Activated T-cell treated with anti-CD3 and anti-CD28 coated beads for 4 hours (primary cell): ENCODE measurements at regions not wholly inside any gene's neighbourhood (a gene's known extent, or its start where the extent isn't known, plus 50 kb on each side); places are given as distances from the start of the nearest gene placed in this dataset.

ENCODE experiments used
- DNase-seq: peaks from one replicate; pipeline ENCODE4 v3.0.0-alpha.2; 2020

DNA sequence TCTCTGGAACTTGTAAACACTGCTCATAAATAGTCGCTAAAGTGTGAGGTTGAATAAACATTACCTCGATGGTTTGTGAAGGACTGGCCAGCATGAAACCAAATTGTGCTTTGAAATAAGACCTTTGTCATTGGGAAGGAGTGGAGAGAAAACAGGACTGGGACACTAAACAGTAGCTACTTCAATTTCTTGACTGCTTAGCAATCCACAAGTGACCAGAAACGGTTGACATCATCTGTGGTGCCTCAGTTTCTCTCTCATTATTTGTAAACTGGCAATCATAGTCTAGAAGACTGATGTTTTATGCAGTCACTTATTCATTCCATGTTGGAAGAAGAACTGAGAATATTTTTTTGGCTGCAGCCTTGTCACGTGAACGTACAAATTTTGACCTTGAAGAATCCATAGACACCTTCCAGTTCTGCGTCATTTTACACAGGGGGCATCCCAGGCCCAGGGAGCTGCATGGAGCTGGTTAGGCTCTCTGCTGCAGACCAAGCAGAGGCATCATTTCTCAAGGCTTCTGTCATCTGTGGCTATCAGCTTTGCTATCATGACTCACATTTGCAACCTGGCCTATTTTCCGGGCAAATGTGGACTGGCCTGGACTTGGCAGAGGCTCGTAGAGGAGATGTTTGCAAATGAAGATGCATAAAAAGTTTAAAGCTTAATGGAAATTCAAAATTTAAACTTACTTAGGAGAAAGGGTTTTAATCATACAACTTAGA is 391.8 kb downstream of the FGF9 start:
- DNase-seq = no peak

DNA sequence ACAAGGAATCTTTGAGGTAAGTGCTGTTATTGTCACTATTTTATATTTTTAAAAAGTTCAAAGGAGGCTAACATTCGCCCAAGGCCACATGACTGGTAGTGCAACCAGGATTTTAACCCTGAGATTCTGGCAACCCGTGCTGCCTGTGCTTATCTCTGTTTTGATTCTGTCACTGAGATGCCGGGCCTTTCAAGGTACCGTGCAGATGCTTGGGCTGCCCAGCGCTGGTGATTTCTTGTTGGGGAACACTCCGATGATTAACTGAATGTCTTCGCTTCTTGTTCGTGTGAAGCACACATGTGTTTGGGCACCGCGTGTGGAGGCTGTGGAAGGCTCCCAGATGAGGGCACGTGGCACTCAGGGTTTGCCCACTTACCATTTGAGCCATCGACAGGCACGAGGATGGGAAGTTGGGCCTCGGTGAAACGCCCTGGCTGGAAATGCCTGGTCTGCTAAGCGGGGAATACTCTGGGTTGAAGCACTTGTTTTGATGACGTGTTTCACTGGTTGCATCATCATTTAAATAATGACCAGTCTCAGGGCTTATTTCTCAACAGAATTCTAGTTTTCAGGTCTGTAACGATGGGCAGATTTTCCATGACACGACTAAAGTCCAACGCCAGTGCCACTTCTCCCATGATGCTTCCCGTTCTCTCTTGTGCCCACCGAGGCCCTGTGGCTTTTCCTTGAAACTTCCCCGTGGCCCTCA is 392.7 kb downstream of the FGF9 start:
- no peak for DNase-seq

DNA sequence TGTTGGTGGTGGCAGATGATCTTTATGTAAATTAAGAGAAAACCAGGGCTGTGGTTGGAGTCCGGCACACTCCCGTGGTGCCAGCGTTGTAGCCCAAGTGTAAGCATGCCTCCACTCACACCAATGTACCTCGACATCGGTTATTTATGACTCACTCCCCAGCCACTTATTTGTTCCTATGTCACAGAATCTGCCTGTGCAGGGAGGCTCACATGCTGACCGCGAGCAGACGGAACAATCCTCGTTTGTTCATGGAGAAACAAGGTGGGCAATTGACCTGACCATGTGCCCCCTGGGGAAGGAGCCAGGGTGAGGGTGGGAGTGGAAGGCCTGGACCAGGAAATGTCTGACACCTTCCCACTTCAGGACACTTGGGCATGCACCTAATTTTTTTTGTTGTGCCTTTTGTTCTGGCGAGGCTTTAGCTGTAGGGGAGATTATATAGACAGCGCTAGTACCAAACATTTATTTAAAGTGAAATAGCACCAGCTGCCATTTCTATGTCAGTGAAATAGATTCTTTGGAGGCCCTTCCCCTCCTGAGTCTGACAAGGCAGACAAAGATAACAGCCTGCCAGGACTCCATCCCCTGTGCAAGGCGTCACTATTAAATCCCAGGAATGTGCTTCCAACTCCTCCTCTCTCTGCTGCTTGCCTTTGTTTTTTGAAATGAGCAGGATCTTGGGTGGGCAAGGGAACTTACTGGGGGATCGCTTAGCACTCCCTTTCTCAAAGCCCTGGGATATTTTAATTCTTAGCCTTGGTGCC is 394.2 kb downstream of the FGF9 start:
- DNase-seq = no peak

DNA sequence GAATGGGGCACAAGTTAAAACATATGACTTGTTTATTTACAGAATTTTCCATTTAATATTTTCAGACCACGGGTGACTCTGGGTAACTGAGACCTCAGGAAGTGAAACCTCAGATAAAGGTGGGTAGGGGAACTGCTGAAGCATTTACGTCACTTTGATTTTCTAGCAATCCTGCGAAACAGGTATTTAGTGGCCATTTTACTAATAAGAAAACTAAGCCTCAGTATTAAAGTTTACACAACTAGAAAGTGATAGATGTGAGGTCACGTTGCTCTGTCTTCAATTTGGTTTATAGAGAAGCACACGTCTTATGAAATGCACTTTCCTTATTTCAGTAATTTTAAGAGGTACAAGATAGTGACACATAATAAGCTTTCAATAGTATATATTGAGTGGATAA is 402.8 kb downstream of the FGF9 start:
- DNase-seq = no peak

DNA sequence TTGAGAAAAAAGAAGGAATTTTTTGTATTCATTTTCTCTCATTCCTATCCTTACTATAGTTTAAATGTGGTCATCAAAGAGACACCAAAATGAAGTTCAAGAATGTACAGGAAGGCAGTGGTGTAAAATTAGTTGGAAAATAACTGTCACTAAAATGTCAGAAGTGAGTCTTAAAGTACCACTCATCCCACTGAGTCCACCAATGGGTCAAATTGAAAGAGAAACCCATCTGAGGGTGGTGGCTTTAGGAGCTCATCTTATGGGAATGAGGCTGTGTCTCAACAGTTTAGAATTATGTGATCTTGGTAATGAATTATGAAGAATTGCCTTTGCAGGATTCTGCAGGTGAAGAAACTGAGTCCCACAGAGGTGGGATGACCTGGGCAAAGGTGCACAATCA is 403.5 kb downstream of the FGF9 start:
- DNase-seq = no peak

DNA sequence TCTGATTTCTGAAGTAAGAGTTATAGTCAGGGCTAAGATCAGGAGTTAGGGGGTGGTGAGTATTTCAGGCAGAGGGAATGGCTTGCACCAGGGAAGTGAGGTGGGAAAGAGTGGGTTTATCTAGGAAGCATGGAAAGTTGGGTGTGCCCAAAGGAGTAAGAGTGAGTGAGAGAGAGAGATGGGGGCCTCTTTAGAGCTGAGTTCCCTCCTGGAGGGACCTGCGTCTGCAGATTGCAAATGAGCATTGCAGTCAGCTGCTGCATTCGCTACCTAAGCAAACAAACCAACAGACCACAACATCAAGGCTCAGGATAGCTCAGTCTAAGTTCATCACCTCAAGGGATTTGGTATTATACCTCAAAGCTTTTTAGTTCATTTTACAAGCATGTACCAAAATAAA is 405.8 kb downstream of the FGF9 start:
- no peak for DNase-seq

DNA sequence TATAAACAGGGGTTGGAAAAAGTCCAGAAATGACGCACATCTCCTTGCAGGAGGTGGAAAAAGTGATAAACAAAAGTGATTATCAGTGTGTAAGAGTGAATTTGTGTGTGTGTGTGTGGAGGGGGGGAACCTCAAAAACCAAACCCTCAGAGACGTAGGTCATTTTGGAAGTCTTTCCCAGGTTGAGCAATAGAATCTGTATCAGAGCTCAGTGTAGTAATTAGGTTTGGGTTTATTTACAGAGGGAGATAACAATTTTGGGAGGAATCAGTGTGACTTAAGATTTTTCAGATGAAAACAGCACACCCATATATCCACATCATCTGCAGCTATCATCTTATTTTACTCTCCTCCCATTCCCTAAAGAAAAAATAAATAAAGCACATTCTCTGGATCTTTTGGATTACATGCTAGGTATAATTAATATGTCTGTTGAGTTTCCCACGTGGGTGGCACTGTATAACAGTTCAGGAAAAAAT is 406.4 kb downstream of the FGF9 start:
- no peak for DNase-seq

DNA sequence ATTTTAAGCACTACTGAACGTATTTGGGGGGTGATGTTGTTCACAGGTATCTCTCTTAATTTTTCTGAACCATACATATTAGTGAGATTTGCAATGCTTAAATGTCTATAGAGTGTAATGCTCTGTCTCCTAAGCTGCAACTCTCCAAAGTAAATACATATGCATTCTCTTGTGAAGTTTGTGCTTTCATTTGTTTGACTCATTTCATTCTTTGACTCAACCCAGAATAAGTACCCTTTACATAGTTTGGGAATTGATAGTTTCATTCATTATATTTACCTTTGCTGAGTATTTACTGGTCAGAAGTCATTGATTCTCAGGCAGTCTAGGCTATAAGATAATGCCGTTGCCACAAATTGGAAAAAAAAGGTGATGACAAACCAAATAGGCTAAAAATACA is 406.9 kb downstream of the FGF9 start:
- DNase-seq = no peak

DNA sequence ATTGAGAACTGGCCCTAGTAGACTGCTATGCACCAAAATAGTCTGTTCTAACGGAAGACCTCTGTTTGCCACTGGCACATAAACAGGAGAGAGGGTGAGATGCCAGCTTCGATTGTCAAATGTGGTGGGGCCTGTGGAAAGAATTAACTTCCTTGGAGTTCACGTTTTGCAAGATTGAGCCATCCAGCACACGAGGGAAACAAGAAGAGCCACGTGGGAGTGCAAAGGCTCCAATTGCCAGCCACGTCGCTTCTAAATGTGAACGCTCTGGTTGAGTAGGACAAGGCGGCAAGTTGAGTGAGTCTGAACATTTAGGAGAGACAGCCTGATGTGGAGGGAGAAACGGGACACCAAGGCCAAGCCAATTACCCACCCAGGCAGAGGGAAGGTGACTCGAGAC is 409.1 kb downstream of the FGF9 start:
- no peak for DNase-seq

DNA sequence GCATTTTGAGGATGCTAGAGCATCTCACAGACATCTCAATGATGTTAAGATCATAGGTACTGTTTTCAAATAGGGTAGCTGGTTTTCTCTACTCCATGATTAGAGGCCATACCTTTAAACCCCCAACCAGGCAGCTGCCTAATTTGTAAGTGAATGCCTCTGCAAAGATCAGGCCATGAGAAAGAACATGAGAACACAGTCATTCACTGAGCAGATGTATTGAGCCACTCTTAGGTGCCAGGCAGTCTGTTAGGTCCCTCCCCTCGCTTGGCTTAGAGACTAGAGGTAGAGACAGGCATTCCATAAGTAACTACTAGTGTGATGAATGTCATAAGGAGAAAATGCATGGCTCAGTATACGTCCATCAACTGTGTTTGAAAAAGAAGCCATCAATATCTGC is 410.0 kb downstream of the FGF9 start:
- DNase-seq = no peak

DNA sequence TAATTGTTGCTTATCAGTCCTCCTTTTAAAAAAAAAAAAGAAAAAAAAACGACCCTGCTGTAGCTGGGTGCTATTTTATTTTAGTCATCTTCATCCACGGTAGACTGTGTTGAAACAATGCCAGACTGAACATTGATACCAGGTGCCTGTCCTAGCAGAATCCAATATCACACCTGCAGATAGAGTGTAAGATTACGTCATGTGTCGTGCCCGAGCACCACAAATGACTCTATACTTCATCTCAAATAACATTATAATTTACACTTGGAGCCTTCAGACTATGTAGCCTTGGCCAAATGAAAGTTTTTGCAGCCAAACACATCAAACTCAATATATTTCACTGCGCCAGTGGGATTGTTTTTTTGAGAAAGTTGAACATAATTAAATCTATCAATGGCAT is 410.6 kb downstream of the FGF9 start:
- DNase-seq = no peak

DNA sequence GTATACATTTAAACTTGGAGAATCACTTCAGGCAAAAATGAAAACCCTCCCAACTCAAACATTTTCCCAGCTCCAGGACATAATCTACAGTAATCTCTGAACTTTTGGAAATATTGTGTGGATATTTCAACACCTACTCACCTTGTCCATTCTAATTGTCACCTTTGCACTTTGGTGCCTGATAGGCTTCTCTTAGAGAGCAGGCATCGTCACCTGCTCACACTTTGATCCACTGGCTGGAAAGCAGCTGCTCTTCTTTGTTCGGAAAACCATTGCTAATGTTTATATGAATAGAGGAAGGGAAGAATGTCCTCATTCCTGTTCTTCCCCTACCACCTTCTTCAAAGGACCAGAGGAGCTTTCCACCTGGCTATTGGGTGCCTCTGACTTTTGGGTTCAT is 411.2 kb downstream of the FGF9 start:
- no peak for DNase-seq

DNA sequence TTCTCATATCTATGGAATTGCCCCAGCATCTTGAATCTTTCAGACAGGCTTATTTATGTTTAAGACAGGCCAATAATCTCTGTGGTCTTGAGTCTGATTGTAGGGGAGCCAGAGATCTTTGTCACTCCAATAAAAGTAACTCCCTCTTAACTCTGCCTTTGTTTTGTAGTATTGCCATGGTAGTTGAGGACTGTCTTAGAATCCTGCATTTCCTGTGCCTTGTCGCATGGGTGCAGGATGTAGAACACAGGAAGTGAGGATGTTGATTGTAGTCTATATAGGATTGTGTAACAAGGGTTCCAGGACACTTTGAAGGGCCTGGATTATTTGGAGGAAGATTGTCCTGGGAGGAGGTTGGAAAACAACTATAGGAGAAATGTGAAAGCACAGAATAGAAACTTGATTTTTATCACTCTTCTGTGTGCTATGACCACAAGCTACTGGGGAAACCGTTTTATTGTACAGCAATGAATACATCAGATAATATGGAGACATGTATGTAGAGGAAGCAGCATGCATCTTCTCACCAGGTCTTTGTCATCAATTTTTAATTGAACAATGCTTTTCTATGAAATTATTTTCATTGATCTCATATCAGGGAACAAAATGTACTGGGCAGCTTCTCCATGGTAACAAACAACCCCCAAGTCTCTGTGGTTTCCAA is 411.7 kb downstream of the FGF9 start:
- no peak for DNase-seq

DNA sequence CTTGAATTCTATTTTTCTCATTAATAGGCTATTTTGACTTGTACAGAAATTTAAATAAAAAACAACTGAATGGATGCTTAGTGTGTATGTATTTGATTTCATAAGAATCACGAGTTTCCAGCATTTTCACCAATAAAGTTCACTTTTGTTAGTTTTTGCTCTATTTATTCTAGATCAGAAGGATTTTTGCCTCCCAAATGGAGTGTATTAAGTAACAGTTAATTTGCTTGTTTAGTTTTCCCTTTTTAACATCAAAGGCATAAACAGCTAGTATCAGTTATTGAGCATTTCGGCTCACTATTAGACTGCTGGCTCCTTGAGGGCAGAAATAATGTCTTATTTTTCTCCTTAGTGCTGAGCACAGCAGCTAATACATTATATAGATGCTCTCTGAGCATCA is 414.1 kb downstream of the FGF9 start:
- no peak for DNase-seq

DNA sequence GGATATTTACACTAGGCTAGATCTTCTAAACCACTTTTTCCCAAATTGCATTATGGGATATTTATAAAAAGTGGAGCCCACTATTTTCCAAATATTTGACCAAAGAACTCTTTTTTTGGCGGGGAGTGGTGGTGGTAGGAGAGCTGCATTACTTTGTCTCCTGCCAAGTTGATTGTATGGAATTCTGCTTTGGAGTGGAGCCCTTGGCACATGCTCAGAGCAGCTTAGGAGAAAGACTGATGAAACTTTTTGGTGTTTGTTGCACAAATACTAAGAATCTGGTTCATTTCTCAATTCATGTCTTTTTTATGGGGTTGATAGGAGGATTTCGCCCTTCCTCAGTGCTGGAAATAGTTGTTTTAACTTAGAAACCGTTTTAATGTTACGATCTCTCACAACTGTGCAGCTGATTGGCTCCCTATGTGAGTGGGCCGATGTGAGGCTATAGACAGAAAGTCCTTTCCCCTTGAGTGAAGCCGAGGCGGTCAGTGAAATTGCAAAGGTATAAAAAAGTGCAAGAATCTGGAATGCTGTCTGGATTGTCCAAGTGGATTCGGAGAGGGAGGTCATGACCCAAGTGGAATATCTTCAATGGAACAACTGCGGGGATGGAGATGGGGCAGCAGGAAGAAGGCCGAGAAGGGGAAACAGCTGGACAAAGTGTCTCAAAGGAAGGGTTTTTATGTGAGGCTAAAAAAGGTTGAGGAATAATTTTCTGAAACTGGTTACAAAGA is 415.9 kb downstream of the FGF9 start:
- DNase-seq = no peak

DNA sequence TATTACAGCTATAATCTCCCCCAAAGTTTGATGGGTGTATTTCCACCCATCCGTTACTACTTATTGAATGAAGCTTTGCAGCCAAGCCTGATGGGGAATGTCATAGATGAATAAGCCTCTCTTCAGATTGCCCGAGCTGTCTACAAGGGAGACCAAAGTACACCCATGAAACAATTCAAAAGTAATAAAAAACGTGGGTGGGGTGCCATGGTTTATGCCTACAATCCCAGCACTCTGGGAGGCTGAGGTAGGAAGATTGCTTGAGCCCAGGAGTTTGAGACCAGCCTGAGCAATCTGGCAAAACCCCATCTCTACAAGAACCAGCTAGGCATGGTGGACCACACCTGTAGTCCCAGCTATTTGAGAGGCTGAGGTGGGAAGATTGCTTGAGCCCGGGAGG is 419.2 kb downstream of the FGF9 start:
- no peak for DNase-seq

DNA sequence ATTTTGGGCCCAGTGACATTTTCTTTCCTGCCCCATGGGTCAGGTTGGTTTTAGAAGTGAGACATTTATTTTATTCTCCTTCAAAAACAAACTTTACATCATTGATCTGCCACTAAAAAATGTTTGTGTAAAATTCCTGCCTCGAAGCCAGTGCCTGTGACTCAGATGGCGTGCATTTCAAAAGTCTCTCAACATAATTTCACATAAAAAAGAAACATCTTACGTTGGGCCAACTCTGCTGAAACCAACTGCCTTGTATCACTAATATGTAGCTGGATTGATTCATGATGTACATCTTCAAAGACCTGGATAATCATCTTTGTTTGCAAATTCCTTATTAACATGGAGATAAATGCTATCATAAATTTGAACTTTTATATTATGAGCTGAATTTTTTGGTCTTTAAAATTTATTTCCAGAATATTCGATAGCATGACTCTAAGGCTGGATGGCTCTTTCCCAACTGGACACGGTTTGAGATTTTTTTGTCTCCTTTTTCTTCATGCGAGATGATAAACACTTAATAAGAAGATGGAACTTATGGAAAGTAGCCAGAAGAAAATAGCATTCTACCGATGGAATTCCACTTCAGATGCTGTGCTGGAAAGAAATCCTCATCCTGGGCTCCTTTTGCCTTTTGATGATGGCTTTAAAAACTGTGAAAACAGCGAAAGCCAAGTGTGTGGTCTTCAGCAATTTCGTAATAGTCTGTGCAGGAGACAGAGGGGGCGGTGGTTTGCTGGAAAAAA is 420.5 kb downstream of the FGF9 start:
- no peak for DNase-seq

DNA sequence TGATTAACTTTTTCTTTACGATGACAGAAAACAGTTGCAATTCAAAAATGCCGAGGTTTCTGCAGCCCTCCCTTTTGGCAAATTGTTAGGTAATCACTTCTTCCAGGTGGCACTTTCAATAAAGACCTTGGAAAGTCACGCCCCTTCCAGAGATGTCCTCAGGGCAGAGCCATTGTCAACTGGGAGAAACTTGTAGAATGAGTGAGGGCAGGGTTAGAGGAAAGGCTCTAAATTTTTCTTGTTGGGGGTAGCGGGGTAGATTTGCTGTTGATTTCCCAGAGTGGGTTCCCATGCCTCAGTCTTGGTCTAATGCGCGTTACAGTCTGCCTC is 421.1 kb downstream of the FGF9 start:
- DNase-seq = no peak

DNA sequence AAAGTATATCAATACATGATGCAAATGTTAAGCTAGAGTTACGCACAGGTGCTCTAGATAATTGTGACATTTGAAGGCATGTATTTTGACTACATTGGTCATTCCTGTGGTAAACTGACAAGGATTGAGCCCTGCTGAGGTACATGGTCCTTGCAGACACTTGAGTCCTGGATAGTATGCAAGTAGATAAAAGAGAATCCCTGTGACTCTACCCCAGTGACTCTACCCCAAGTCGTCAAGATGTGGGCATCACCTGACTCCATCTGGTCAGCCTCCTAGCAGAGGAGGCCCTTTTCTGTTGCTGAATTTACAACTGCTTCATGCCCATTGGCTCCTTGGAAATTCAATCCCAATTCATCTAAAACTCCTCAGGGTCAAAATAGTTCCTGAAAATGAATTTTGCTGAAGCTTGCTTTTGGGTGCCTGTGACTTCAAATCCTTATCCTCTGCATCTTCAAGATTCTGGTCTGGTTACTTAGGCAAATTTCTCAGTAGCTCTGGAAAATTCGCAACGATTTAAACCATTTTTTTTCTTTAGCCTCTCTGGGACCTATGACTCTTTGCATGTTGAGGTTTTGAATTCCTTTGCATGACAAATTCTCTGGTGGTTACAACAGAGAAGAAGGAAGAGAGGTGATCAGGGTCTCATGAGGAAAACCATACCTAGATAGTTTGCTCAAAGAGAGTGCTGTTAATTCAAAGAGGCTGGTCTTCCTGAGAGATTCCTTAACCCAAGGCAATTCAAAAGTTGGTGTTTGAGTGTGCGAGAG is 422.1 kb downstream of the FGF9 start:
- DNase-seq = no peak

DNA sequence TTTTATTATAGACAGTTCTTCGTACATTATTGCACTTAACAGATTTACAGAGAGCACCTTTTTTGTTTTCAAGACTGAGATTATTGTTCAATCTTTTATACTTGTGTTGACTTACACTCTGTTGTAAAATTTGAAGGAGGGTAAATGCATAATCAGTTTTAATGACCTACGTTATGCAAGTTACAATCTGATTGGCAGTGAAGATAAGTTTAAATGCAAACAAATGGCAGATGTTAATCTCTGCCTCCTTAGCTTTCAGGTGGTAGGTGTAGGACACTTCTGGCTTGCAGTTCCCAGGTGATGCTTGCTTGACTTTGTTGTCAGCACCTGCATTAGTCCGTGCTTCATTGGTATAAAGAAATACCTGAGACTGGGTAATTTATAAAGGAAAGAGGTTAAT is 424.9 kb downstream of the FGF9 start:
- no peak for DNase-seq

DNA sequence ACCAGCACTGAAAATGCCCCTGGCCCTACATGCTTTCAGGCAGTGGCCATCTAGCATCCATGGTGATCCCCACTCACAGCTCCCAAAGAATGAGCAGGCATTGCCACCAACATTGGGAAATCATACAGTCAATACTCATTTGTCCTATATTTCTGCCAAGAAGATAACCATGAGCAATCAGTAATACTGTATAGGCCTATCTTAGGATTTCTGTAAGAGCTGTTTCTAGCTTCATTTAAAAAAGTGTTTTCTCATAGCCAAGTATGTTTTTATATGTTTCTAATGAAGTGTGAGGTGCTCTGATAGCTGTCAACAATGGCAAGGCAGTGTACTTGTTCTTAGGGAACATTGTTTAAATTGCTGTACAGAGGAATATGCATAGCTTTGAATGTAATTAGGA is 428.7 kb downstream of the FGF9 start:
- no peak for DNase-seq
